B cell (primary cell): ENCODE measurements at regions not wholly inside any gene's neighbourhood (a gene's known extent, or its start where the extent isn't known, plus 50 kb on each side); places are given as distances from the start of the nearest gene placed in this dataset.

Source experiments
- EZH2 ChIP-seq: IDR thresholded peaks from 2 replicates; pipeline ENCODE4 v1.6.1; 2012; ENCODE audit warnings: borderline replicate concordance, low read depth, mild to moderate bottlenecking, moderate library complexity, low read length; ENCODE audit not compliant: insufficient read depth, poor library complexity, severe bottlenecking
- TF ChIP-seq, protein P1 (sequence below): fragments of 200-600 bp; IDR thresholded peaks from one replicate; pipeline ENCODE4 v1.8.0; 2022; ENCODE audit warnings: antibody characterized with exemption, mild to moderate bottlenecking

DNA sequence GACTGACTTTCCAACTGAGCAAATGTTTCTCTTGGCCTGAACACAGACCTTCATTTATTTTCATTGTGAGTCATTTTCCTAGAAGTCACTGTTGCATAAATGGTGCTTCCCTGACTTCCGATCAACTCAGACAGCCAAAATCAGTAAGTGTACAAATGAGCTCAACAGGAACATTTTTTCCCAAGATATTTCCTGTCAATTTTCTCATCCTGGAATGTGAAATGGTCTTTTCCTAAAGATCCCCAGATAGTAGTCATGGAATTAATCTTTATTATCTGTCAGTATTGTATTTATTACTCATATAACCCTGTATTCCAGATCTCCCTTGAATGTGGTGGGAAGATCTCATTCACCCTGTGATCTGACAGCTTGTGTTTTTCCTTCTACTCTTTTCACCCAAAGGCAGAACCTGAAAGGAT is 360.3 kb upstream of the KIF2B start:
- TF ChIP-seq, protein P1, sequence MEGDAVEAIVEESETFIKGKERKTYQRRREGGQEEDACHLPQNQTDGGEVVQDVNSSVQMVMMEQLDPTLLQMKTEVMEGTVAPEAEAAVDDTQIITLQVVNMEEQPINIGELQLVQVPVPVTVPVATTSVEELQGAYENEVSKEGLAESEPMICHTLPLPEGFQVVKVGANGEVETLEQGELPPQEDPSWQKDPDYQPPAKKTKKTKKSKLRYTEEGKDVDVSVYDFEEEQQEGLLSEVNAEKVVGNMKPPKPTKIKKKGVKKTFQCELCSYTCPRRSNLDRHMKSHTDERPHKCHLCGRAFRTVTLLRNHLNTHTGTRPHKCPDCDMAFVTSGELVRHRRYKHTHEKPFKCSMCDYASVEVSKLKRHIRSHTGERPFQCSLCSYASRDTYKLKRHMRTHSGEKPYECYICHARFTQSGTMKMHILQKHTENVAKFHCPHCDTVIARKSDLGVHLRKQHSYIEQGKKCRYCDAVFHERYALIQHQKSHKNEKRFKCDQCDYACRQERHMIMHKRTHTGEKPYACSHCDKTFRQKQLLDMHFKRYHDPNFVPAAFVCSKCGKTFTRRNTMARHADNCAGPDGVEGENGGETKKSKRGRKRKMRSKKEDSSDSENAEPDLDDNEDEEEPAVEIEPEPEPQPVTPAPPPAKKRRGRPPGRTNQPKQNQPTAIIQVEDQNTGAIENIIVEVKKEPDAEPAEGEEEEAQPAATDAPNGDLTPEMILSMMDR = no peak
- no peak for TF ChIP-seq EZH2
